ENCODE measurements at regions not wholly inside any gene's neighbourhood (a gene's known extent, or its start where the extent isn't known, plus 50 kb on each side); places are given as distances from the start of the nearest gene placed in this dataset.

DNA sequence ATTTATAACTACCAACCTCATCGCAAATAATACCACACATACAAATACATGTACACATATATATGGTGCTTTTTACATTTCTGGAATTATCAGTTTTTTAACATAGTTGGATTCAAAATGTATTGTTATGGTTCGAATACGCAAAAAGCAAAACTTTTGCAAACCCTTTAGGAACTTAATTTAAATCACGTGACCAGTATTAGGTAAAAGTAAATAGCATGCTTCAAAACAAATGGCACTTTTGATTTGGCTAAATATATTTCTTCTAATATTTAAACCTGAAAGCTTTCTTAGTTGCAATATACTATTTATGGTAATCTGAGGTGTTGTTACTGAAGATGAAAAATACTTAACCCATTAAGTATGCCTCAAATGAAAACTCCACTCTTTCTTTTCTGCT, 341.4 kb downstream of the C4orf33 start:
- TF ChIP-seq, protein P1, sequence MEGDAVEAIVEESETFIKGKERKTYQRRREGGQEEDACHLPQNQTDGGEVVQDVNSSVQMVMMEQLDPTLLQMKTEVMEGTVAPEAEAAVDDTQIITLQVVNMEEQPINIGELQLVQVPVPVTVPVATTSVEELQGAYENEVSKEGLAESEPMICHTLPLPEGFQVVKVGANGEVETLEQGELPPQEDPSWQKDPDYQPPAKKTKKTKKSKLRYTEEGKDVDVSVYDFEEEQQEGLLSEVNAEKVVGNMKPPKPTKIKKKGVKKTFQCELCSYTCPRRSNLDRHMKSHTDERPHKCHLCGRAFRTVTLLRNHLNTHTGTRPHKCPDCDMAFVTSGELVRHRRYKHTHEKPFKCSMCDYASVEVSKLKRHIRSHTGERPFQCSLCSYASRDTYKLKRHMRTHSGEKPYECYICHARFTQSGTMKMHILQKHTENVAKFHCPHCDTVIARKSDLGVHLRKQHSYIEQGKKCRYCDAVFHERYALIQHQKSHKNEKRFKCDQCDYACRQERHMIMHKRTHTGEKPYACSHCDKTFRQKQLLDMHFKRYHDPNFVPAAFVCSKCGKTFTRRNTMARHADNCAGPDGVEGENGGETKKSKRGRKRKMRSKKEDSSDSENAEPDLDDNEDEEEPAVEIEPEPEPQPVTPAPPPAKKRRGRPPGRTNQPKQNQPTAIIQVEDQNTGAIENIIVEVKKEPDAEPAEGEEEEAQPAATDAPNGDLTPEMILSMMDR (IDR thresholded peaks at IDR 0.05): no peak
- no peak for TF ChIP-seq POLR2A (IDR thresholded peaks at IDR 0.05)
